ENCODE measurements at regions not wholly inside any gene's neighbourhood (a gene's known extent, or its start where the extent isn't known, plus 50 kb on each side); places are given as distances from the start of the nearest gene placed in this dataset.

DNA sequence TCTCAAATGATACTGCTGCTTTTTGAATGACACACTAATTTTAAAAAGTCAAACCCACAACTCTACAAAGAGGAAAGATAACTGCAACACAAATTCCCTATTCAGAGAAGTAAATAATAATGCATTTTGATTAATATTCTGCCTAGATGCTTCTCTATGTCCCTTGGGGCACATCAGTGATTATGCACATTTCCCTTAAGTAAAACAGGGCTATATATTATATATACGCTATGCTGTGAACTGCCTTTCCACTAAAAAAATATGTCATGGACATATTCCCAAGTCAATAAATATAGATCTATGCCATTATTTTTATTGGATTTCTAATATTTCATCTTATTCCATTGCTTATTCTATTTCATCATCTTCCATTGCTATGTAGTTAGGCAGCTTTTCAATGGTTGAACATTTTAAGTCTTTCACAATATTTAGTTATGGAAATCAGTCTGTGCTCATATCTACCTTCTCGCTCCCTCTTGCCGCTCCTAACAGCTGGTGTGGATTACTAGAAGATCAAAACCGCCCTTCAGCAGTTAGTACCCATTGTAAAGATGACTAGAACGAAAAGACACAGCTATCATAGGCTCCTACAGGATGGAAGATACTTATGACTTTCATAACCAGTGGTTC is 468.2 kb upstream of the GOT2 start:
- Histone ChIP-seq H3K4me2 (ENCODE audit: low read length) (no peak overlapping the region), H3F3A (ENCODE audit: insufficient read depth, low read length, poor library complexity, severe bottlenecking) (no peaks in the 10 kb centered on the region), H3K4me3 (ENCODE audit: low read length) (no peak overlapping the region), H4K20me1 (ENCODE audit: insufficient read depth) (no peaks in the 10 kb centered on the region), H3K27ac (ENCODE audit: low read length) (no peak overlapping the region), H3K36me3 (ENCODE audit: insufficient read depth, low read length) (no peaks in the 10 kb centered on the region), H3K9me2 (ENCODE audit: insufficient read depth, low read length) (no peaks in the 10 kb centered on the region), H2AFZ (ENCODE audit: low read depth, low read length) (no peak overlapping the region), H3K79me2 (replicated peaks; ENCODE audit: insufficient read depth, low read length) (no peaks in the 10 kb centered on the region), H3K9ac (ENCODE audit: low read length) (no peak overlapping the region), H3K9me3 (ENCODE audit: low read length) (no peaks in the 10 kb centered on the region), H3K27me3 (ENCODE audit: insufficient read depth, low read depth, low read length) (peaks cover 11% of the 10 kb centered on the region)
- no peak for TF ChIP-seq MXI1 (conservative IDR thresholded peaks at IDR 0.05; ENCODE audit: poor library complexity, severe bottlenecking)
- no peak for TF ChIP-seq EZH2 (IDR thresholded peaks at IDR 0.05; ENCODE audit: borderline replicate concordance, insufficient read depth, low read length, poor library complexity, severe bottlenecking)
- no peak for TF ChIP-seq RAD21 (conservative IDR thresholded peaks at IDR 0.05)
- TF ChIP-seq SMC3 (conservative IDR thresholded peaks at IDR 0.05; ENCODE audit: poor library complexity), result no peak
- no peak for TF ChIP-seq TAF1 (IDR thresholded peaks at IDR 0.05; ENCODE audit: low read depth)
- TF ChIP-seq POLR2AphosphoS5 (IDR thresholded peaks at IDR 0.05), result no peak
- TF ChIP-seq, protein P1, sequence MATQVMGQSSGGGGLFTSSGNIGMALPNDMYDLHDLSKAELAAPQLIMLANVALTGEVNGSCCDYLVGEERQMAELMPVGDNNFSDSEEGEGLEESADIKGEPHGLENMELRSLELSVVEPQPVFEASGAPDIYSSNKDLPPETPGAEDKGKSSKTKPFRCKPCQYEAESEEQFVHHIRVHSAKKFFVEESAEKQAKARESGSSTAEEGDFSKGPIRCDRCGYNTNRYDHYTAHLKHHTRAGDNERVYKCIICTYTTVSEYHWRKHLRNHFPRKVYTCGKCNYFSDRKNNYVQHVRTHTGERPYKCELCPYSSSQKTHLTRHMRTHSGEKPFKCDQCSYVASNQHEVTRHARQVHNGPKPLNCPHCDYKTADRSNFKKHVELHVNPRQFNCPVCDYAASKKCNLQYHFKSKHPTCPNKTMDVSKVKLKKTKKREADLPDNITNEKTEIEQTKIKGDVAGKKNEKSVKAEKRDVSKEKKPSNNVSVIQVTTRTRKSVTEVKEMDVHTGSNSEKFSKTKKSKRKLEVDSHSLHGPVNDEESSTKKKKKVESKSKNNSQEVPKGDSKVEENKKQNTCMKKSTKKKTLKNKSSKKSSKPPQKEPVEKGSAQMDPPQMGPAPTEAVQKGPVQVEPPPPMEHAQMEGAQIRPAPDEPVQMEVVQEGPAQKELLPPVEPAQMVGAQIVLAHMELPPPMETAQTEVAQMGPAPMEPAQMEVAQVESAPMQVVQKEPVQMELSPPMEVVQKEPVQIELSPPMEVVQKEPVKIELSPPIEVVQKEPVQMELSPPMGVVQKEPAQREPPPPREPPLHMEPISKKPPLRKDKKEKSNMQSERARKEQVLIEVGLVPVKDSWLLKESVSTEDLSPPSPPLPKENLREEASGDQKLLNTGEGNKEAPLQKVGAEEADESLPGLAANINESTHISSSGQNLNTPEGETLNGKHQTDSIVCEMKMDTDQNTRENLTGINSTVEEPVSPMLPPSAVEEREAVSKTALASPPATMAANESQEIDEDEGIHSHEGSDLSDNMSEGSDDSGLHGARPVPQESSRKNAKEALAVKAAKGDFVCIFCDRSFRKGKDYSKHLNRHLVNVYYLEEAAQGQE (IDR thresholded peaks at IDR 0.05; ENCODE audit: borderline replicate concordance), result no peak
- no peak for TF ChIP-seq EP300 (conservative IDR thresholded peaks at IDR 0.05; ENCODE audit: poor library complexity, severe bottlenecking)
- TF ChIP-seq, protein P2, sequence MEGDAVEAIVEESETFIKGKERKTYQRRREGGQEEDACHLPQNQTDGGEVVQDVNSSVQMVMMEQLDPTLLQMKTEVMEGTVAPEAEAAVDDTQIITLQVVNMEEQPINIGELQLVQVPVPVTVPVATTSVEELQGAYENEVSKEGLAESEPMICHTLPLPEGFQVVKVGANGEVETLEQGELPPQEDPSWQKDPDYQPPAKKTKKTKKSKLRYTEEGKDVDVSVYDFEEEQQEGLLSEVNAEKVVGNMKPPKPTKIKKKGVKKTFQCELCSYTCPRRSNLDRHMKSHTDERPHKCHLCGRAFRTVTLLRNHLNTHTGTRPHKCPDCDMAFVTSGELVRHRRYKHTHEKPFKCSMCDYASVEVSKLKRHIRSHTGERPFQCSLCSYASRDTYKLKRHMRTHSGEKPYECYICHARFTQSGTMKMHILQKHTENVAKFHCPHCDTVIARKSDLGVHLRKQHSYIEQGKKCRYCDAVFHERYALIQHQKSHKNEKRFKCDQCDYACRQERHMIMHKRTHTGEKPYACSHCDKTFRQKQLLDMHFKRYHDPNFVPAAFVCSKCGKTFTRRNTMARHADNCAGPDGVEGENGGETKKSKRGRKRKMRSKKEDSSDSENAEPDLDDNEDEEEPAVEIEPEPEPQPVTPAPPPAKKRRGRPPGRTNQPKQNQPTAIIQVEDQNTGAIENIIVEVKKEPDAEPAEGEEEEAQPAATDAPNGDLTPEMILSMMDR (IDR thresholded peaks at IDR 0.05; ENCODE audit: poor library complexity, severe bottlenecking), result no peak

DNA sequence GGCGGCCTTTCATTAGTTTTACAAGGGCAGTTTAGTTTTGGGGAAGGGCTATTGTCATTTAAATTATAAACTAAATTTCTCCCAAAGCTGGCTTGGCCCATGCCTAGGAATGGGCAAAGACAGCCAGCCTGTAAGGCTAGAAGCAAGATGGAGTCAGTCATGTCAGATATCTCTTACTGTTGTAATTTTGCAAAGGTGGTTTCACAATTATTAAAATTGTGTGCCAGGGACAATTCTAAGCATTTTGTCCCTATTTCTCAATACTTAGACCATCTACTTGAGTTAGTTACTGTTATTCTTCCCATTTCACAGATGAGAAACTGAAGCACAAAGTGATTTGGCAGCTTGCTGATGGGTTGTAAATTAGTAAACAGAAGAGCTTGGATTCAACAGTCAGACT is 467.7 kb upstream of the GOT2 start:
- TF ChIP-seq EZH2 (IDR thresholded peaks at IDR 0.05; ENCODE audit: borderline replicate concordance, insufficient read depth, low read length, poor library complexity, severe bottlenecking), result no peak
- TF ChIP-seq RAD21 (conservative IDR thresholded peaks at IDR 0.05), result no peak
- TF ChIP-seq, protein P2 (IDR thresholded peaks at IDR 0.05; ENCODE audit: poor library complexity, severe bottlenecking), result no peak
- TF ChIP-seq, protein P1 (IDR thresholded peaks at IDR 0.05; ENCODE audit: borderline replicate concordance), result no peak
- TF ChIP-seq EP300 (conservative IDR thresholded peaks at IDR 0.05; ENCODE audit: poor library complexity, severe bottlenecking), result no peak
- TF ChIP-seq MXI1 (conservative IDR thresholded peaks at IDR 0.05; ENCODE audit: poor library complexity, severe bottlenecking), result no peak
- no peak for TF ChIP-seq POLR2AphosphoS5 (IDR thresholded peaks at IDR 0.05)
- TF ChIP-seq SMC3 (conservative IDR thresholded peaks at IDR 0.05; ENCODE audit: poor library complexity), result no peak
- TF ChIP-seq TAF1 (IDR thresholded peaks at IDR 0.05; ENCODE audit: low read depth), result no peak

More for the DNA sequence above, 467.7 kb upstream of the GOT2 start:
- Histone ChIP-seq H3K27ac (ENCODE audit: low read length) (no peak overlapping the region), H3K27me3 (ENCODE audit: insufficient read depth, low read depth, low read length) (peaks cover 7% of the 10 kb centered on the region), H3K9me3 (ENCODE audit: low read length) (no peaks in the 10 kb centered on the region), H4K20me1 (ENCODE audit: insufficient read depth) (no peaks in the 10 kb centered on the region), H3K4me3 (ENCODE audit: low read length) (no peak overlapping the region), H3K79me2 (replicated peaks; ENCODE audit: insufficient read depth, low read length) (no peaks in the 10 kb centered on the region), H3K9ac (ENCODE audit: low read length) (no peak overlapping the region), H3K36me3 (ENCODE audit: insufficient read depth, low read length) (no peaks in the 10 kb centered on the region), H2AFZ (ENCODE audit: low read depth, low read length) (no peak overlapping the region), H3F3A (ENCODE audit: insufficient read depth, low read length, poor library complexity, severe bottlenecking) (no peaks in the 10 kb centered on the region), H3K4me2 (ENCODE audit: low read length) (no peak overlapping the region), H3K9me2 (ENCODE audit: insufficient read depth, low read length) (no peaks in the 10 kb centered on the region)

Data from neural cell (in vitro differentiated cells).